Stimulated activated CD4-positive, alpha-beta T cell treated with anti-CD3 and anti-CD28 coated beads, Interleukin-4, amount 100 ng/mL, for 48 hours (primary cell): ENCODE measurements at regions not wholly inside any gene's neighbourhood (a gene's known extent, or its start where the extent isn't known, plus 50 kb on each side); places are given as distances from the start of the nearest gene placed in this dataset.

Source experiments
- DNase-seq, 2 donors: peaks; one replicate each; pipeline ENCODE4 v3.0.0-alpha.2; 2020; ENCODE audit warnings: low read depth in 2 of 2

- no peak for DNase-seq
Observed at GRCh38 chr9:79308012-79308411, 263.8 kb upstream of the TLE4 start.

GRCh38 chr9:79312686-79313421, 258.9 kb upstream of the TLE4 start:
- DNase-seq = no peak

- DNase-seq = no peak
Observed at GRCh38 chr9:79325501-79325900, 246.3 kb upstream of the TLE4 start.

GRCh38 chr9:79329861-79330260, 241.9 kb upstream of the TLE4 start:
- DNase-seq = no peak

GRCh38 chr9:79334001-79334400, 237.8 kb upstream of the TLE4 start:
- DNase-seq = no peak

- DNase-seq = no peak
Observed at GRCh38 chr9:79334711-79335110, 237.1 kb upstream of the TLE4 start.

GRCh38 chr9:79335987-79336386, 235.8 kb upstream of the TLE4 start:
- no peak for DNase-seq

GRCh38 chr9:79341561-79341960, 230.2 kb upstream of the TLE4 start:
- no peak for DNase-seq

- no peak for DNase-seq
Observed at GRCh38 chr9:79346350-79347020, 225.3 kb upstream of the TLE4 start.

- no peak for DNase-seq
Observed at GRCh38 chr9:79352322-79352721, 219.4 kb upstream of the TLE4 start.

- DNase-seq = no peak
Observed at GRCh38 chr9:79353856-79354520, 217.8 kb upstream of the TLE4 start.

GRCh38 chr9:79357194-79357593, 214.6 kb upstream of the TLE4 start:
- DNase-seq = no peak

GRCh38 chr9:79357616-79358015, 214.1 kb upstream of the TLE4 start:
- DNase-seq = no peak

GRCh38 chr9:79360387-79361347, 211.1 kb upstream of the TLE4 start:
- no peak for DNase-seq

- DNase-seq = no peak
Observed at GRCh38 chr9:79362100-79363081, 209.4 kb upstream of the TLE4 start.

- no peak for DNase-seq
Observed at GRCh38 chr9:79369676-79370075, 202.1 kb upstream of the TLE4 start.

- DNase-seq = no peak
Observed at GRCh38 chr9:79371301-79371700, 200.5 kb upstream of the TLE4 start.

- no peak for DNase-seq
Observed at GRCh38 chr9:79371948-79372555, 199.7 kb upstream of the TLE4 start.

- DNase-seq = no peak
Observed at GRCh38 chr9:79377339-79377855, 194.4 kb upstream of the TLE4 start.

- DNase-seq = no peak
Observed at GRCh38 chr9:79378107-79378506, 193.7 kb upstream of the TLE4 start.
